NCI-H2029 (cell line): ENCODE measurements at regions not wholly inside any gene's neighbourhood (a gene's known extent, or its start where the extent isn't known, plus 50 kb on each side); places are given as distances from the start of the nearest gene placed in this dataset.
A peak's percentile ranks its signal among the peaks of the same experiment; 100 is the strongest.

ENCODE experiments used
- DNase-seq: peaks from one replicate; lab custom pipeline; 2025; lab: John Stamatoyannopoulos, UW

DNA sequence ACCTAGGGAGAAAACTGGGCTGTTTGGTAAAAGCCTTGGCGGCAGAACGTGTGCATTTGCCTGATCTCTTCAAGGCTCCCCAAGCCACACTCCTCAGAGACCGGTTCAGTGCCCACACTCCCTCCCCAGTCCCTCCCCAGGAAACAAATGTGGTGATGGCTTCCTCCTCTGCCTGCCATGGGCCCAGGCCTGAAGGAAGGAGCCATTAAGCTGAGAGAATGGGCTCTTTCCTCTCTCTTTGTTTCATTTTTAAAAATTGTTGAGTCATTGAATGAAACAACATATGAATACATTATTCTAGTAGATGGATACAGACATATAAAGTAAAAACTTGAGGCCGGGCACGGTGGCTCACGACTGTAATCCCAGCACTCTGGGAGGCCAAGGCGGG is 50.6 kb upstream of the YWHAQ start:
- no peak for DNase-seq

DNA sequence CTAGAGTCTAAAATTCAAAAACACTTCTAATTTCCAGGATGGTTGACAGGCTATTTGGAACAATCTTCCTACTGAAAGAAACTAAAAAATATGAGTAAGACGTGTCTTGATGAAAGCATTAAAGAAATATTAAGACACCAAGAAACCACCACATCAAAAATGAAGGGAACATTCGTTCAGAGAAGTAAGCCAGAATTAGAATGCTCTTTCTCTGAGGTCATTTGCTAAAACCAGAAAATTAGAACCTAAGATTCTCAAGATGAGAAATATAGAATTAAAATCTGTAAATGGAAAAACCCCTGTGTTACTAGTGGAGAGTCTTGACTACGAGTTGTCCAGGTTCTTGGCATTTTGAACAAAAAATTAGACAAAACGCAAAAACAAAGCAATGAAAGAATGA is 54.8 kb upstream of the YWHAQ start:
- no peak for DNase-seq

DNA sequence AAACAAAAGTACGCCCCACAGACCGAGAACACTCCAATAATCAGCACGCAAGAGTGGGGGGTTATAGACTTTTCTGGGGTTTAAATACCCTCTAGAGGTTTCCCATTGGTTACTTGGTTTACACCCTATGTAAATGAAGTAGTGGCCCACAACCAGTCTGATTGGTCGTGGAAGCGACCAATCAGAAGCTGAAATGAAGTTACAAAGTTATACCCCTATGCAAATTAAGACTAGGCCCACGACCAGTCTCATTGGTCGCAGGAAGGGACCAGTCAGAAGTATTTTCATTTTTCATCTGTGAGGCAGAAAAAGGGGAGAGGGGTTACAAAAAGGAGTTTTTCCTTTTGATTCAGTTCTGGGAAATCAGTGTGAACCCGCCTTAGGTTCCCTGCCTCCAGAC is 55.3 kb upstream of the YWHAQ start:
- DNase-seq, result no peak

DNA sequence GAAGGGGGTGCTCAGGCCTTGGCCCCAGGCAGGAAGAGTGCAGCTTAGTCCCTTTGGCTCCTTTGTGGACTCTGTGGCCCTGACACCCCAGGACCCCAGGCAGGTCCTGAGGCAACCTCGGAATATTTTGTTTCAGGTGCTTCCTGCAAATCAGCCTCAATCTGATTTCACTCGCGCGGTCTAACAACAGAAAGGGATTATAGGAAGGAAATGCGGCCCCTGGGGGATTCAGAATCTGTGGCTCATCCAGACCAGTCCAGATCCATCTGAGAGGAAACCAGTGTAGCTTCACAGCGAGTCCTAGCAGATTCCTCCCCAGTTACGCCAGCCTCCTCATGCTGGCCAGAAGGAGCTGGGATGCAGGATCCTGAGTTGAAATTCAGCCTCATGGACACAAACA is 59.5 kb upstream of the YWHAQ start:
- no peak for DNase-seq

DNA sequence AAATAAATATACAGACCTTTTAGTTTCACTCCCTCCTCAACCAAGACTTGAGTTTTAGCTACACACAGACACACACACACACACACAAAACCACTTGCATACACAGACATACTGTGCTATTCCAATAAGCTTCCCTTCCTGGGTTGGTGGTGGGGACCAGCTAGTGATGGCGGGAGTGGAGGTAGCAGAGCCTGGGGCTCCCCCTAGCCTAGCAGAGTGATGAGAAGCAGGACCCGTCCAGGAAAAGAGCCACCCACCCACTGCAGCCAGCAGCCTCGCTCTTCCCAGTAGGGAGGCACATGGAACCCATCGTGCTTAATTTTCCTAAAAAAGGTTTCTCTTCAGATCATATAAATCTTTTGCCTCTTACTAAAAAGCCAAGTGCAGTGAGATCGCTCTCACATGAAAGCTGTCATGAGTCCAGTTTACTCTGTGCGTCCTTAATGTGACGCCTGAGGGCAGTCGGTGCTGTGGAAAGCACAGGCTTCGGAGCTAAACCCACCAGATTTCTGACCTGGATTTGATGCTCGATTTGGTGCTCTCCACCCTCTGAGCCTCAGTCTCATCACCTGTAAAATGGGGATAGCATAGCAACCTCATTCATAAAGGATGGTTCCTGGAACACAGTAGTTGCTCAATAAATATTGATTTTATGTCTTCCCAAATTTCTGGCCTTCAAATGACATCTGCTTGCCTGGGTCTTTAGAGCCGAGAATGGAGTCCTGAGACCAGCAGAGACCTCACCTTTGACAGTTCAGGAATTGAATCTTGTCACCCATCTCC is 60.1 kb upstream of the YWHAQ start:
- no peak for DNase-seq

DNA sequence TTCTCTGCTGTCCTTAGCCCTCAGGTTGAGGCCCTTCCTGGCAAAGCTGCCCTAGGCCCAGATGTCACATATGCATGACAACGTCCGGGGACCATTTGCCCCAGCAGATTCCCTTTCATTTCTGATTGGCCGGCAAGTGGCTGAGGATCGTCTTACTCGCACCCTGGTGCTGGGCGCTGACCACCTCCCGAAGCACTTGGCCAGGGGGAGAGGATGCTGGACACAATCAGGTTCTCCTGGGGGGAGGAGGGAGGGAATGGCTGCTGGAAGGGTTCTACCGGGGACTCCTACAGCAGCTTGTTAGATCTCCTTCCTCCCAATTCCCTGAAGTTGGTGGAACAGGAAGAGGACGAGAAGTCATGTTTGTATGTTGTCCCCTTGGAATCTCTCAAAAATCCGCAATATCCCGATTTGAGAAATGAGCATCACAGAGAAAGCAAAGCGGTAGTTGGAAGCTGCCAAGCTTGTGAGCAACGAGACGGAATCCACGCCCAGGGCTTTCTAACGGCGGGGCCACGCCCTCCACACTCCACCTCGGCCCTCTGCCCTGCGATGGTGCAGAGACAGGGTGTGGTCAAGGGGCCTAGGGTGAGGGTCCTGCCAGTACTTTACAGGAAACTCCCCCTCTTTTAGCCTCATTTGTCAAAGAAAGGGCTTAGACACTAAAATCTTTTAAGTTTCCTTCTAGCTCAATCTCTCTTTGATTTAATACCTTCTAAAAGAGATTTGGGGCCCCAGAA is 61.8 kb upstream of the YWHAQ start:
- DNase-seq, result no peak

DNA sequence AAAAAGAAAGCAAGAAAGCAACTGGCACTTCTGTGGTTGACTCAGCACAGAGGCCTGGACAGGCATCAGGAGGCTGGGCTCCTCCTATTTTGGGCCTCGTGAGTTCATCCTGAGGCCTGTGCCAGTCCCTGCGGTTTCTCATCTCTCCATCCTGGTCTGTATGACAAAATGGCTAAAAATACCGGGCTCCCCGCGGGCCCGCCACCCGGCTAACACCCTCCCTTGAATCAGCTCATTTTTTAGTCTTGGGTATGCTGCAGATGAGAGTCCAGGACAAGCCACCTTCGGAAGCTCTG is 62.3 kb upstream of the YWHAQ start:
- DNase-seq, result no peak

DNA sequence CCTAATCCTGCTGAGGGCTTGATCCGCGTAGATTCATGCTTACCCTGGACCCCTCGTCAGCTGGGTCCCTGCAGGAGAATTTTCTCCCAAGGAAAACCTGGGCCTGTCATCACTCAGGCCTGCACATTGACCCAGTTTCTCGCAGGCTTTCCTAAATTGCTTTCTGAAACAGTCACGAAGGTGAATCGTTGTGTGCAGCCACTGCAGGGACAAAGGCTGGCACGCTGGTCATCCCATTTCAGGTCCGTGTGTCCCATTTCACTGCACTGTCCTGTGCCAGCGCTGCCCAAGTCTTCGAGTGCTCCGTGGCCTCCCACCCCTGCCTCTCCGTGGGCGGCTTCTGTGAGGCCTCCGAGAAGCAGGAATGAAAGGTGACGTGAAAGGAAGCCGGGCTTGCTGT is 62.8 kb upstream of the YWHAQ start:
- no peak for DNase-seq

DNA sequence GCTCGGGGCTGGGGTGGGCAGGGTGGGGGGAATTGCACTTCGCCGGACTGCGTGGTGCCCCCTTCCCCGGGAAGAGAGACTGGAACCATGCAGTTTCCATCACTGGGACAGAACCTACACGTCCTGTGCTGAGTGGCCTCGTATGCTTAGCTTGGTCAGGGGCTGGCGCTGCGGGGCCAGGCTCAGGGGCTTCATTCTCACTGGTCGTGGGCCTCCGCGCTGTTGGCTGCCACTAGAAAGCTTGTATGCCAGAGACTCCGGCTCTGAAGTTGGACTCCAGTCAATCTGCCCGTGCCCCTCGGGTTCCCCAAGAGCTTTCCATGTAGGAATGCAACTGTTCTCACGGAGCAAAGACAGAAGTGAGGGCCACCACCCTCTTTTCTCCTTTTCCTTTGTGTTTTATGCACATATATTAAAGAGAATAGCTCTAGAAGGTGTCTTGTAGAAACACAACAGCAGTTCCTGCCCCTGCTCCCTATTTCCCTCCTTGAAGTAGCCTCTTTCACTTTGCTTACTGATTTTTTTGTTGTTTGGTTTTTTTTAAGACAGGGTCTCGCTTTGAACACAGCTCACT is 64.0 kb upstream of the YWHAQ start:
- DNase-seq, result no peak

DNA sequence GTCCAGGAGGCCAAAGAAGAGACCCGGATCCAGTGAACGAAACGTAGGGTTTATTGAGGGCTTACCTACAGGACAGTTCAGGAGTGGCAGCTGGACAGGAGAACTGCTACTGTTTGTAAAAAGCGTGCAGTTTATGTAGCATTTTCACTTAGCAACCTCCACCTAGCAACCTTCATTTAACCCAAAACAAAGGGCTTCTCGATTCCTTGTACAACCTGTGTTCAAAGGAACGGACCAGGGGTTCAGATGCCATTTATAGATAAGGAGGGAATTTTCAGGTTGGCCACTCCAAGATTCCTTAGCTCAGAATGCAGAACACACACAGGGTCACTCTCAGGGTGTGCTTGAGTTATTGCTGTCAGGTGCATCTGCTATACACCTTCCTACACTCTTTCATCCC is 65.1 kb upstream of the YWHAQ start:
- DNase-seq, result no peak

DNA sequence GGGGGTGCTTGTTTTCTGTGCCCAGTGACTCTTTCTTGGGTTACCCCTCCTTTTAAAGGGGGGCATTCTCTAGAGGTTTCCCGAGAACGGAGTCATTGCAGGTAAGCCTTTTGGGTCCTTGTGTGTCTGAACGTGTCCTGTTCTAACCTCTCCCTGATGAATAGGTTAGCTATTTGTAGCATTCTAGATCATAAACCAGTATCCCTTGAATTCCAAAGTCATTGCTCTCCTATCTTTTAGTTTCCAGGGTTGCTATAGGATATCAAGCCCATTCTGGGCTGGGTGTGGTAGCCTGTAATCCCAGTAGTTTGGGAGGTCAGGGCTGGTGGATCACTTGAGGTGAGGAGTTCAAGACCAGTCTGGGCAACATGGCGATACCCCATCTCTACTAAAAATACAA is 65.9 kb upstream of the YWHAQ start:
- DNase-seq, result no peak

DNA sequence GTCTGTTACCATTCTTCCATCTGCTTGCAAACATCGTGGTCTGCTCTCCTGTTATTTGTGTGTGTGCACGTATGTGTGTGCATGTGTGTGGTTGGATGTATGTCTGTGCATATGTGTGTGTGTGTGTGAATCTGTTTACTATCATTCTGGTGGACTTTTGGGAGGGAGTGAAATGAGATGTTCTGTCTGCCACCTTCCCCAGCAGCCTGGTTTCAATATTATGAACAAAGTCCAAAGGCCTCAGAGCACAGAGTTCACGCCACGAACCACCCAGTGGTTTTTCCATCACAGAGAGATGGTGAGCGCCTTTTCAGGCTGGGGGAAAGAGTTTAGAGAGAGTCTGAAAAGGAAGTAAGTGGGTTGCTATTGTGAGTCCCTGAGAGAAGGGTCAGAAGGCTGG is 67.1 kb upstream of the YWHAQ start:
- DNase-seq, result no peak

DNA sequence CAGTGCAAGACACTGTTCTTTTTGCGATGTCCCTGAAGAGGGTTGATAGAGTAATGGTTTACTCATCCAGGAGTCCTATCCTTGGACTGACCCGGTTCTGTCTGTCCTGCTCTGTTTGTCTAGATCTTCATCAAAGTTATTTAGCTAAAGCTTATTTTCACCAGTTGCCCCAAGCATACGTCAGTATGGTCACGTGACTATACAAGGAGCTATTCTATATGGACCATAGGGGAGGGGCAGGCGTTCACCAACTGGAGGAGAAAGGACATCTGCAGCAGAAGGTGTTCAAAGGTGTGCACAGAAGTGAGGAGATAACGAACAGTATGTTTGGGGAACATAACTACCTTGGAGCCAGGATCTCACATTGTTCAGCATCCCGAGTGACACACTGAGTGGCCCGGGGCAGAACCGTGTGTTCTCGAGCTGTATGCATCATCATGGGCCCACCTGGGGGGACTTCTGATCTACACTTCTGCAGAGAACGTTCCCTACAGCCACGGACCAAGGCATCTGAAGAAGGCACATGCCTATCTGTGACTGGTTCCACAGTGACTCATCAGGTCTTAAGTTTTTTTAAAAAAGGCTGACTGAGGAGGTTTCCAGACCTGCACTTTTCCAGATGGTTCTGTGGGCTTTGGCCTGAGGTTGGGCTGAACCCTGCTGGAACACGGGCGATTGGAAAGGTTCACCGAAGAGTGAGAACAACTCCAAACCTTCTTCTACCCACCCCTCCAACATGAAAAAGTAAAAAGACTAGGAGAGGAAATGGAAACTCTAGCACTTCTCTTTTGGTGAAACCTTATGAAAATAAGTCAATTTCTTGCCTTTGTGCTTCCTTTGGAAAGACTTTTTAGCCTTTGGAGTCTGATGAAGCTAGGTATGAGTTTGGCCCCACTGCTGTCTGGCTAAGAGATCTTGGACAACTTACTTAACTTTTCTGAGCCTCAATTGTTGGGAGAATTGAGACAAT is 68.6 kb upstream of the YWHAQ start:
- DNase-seq, result no peak

DNA sequence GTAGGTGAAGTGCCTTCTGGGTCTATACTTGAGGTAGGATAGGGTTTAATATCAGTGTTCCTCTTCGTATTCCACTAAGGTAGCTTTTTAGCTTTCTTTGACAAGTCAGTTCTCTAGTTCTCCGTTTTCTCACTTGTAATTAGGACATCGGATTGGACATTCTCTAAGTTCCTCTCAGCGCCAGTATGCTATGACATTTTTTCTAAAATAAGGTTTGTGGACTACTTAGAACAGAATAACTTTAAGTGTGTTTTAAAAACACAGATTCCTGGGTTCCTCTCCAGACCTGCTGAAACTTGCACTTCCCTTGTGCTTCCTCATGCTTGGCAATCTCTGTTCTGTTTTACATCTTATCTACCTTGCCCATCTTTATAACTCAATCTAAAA is 69.3 kb upstream of the YWHAQ start:
- no peak for DNase-seq

DNA sequence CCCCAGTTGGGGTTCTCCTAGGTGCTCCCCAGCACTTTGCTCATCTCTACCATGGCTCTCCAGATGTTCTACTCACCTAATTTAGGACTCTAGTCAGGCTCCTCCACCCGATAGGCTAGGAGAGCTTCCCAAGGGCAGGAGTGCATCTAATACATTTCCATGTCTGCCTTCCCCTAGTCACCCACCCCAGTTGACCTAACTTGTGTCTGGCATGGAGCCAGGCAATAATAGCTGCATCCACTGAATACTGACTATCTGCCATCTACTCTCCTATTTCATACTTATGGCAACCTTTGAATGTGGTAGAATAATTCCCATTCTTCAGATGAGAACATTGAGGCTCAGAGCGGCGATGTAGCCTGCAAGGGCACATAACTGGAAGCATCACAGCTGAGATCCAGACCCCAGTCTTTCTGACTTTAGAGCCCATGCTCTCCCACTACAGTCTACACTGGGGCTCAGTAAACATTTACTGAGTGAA is 71.8 kb upstream of the YWHAQ start:
- DNase-seq, result no peak

DNA sequence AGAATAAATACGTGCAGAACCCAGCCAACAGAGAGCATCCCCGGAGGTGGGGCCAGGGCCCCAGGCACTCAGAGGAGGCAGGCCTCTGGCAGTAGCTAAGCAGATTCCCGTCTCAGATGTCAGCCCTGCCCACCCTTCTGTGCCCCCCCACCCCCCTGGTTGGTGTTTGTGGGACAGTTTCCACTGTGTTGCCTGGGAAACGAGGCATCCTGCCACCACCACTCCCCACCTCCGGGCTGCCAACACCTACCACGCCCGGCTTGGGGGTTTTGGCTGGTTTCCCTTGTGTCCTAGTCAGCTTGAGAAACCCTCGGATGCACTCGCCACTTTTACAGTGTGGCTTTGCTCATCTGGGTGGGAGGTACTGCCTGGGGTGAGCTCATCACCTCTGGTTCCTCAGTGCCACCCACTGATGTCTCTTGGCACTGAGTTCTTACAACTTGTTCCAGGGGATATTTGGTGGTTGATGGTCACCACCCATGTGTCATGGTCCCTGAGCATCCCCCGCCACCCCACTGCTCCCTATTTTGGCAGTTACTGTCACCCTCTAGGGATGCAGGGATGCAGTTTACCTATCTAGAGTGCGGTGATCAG is 72.4 kb upstream of the YWHAQ start:
- DNase-seq, result peak; percentile 81

DNA sequence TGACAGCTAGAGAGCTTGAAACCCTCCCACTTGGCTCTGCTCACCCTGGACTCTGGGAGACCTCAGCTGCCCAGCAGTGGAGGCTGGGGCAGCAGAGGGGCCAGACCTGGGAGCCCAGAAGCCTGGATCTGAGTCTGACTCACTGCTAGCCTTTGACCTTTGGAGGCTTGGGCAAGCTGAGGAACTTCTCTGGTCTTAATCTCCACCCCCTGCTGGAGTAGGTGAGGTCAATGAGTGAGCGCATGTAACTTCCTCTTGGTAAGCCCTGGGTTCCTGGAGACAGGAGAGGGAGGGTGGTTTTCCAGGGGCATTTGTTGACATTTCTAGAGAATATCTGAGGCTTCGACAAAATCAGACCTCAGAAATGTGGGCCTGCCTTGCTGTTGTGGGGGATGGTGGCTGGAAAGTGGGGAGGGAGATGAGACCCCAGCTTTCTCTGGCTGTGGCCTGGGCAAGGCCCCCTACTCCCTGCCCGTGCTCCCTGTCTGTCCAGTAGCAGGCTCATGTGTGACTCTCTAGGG is 73.0 kb upstream of the YWHAQ start:
- no peak for DNase-seq

DNA sequence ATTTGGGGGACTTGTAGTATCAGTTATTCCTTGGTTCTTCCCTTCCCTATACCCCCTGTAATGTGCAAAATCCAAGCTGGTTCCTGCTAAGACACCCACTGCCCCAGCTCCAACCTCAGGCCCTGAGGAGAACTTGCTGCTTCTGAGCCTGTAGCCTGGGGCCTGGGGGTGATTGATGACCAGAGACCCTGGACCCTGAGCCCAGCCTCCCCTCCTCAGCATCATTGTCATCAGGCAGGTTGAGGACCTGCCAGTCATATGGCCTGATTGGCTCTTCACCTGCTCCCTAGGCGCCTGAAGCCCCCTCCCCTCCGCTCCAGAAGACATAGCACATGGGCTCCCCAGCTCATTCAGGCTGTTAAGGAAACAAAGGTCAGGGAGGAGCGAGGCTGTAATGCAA is 73.8 kb upstream of the YWHAQ start:
- DNase-seq, result no peak

DNA sequence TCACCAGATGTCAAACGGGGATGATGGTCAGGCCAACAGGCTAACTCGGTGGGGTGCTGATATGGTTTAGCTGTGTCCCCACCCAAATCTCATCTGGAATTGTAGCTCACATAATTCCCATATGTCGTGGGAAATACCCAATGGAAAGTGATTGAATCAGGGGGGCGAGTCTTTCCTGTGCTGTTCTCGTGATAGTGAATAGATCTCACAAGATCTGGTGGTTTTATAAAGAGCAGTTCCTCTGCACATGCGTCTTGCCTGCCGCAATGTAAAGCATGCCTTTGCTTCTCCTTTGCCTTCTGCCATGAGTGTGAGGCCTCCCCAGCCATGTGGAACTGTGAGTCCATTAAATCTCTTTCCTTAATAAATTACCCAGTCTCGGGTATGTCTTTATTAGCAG is 74.4 kb upstream of the YWHAQ start:
- DNase-seq, result no peak

DNA sequence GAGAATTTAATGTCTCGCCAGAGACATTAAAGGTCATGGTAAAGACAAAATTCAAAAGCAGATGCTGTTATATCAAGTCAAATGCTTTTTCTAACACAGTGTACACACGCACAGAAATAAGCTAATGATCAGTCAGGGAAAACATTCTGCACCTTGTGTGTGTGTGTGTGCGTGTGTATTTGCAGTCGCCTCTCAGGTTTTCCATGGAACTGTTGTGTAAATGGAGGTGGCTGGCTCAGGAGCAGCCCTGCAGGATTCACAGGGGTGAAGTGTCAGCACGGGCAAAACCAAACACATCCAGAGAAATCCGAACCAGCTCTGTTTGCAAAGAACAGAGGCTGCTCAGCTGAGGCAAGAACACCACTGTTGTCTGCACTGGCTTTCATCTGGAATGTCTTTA is 76.2 kb upstream of the YWHAQ start:
- peak; percentile 47 for DNase-seq

DNA sequence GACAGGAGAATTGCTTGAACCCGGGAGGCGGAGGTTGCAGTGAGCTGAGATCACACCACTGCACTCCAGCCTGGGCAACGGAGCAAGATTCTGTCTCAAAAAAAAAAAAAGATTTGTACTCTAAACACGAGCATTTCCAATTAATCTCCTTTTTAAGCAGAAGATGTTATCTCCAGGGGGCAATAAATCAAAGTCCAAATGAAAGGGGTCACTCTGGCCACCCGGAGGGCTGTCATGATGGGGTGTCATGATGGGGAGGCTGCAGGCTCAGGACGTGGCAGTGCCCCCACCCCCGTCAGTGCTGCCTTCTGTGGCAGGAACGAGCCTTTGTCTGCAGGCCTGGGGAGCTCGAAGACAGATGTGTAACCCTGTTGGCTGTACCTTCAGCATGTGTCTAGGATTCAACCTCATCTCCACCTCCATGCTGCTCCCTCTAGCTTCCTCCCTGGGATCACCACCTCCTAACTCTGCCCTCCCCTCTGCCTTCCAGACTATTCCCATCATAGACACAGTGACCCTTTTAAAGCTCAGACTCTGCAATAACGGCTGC is 76.9 kb upstream of the YWHAQ start:
- no peak for DNase-seq
